ENCODE measurements at regions not wholly inside any gene's neighbourhood (a gene's known extent, or its start where the extent isn't known, plus 50 kb on each side); places are given as distances from the start of the nearest gene placed in this dataset.

- TF ChIP-seq CTCF (conservative IDR thresholded peaks at IDR 0.05; ENCODE audit: low read length) = no peak
- TF ChIP-seq EZH2phosphoT487 (IDR thresholded peaks at IDR 0.05; ENCODE audit: borderline replicate concordance, low read depth, low read length) = no peak
Measured at GRCh38 chr5:8391911-8392310, 523.0 kb downstream of the MTRR start.
